IMR-90 (cell line): ENCODE measurements at regions not wholly inside any gene's neighbourhood (a gene's known extent, or its start where the extent isn't known, plus 50 kb on each side); places are given as distances from the start of the nearest gene placed in this dataset.

Experiments
- BHLHE40 ChIP-seq: fragments of 150-350 bp; IDR thresholded peaks from 2 replicates; pipeline ENCODE4 v1.6.1; 2016; ENCODE audit warnings: mild to moderate bottlenecking, low read depth, low read length
- CEBPB ChIP-seq: IDR thresholded peaks from 2 replicates; pipeline ENCODE4 v1.6.1; 2012; ENCODE audit warnings: low read depth, low read length, improper control_type of control experiment
- MAFK ChIP-seq: IDR thresholded peaks from 2 replicates; pipeline ENCODE4 v1.6.1; 2012; ENCODE audit warnings: low read depth, low read length, improper control_type of control experiment
- POLR2A ChIP-seq: IDR thresholded peaks from 2 replicates; pipeline ENCODE4 v1.6.1; 2012; ENCODE audit warnings: mild to moderate bottlenecking, low read depth, low read length
- RAD21 ChIP-seq: IDR thresholded peaks from 2 replicates; pipeline ENCODE4 v1.6.1; 2012; ENCODE audit warnings: low read length, improper control_type of control experiment
- RCOR1 ChIP-seq: IDR thresholded peaks from 2 replicates; pipeline ENCODE4 v1.6.1; 2012; ENCODE audit warnings: mild to moderate bottlenecking, low read length, improper control_type of control experiment; ENCODE audit not compliant: insufficient replicate concordance
- SMC3 ChIP-seq: fragments of 150-350 bp; IDR thresholded peaks from 2 replicates; pipeline ENCODE4 v1.6.1; 2016; ENCODE audit warnings: low read depth, mild to moderate bottlenecking, antibody characterized with exemption, low read length, moderate library complexity
- TF ChIP-seq, protein P1 (sequence below): conservative IDR thresholded peaks from 2 replicates; pipeline ENCODE4 v1.5.1; 2012; ENCODE audit warnings: mild to moderate bottlenecking, low read depth, low read length, improper control_type of control experiment
- TF ChIP-seq, protein P2 (sequence below): fragments of 150-350 bp; IDR thresholded peaks from 2 replicates; pipeline ENCODE4 v1.6.1; 2017; ENCODE audit warnings: mild to moderate bottlenecking, antibody characterized with exemption, low read length, low read depth

DNA sequence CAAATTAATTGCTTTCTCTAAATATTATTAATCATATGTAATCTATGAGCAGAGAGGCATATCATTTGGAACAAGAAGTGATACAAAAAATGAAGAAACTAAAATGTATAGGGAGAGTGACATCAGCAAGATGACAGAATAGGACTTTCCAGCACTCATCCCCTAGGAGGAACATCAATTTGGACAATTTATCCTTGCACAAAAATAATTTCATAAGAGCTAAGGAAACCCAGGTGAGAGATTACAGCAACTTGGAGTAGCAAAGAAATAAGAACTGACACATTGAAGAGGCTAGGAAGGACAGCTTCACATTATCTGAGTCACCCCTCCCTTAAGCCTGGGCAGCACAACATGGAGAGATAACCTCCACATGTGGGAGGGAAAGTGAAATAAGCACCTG lies 347.5 kb downstream of the MAFB start:
- TF ChIP-seq POLR2A (no peak), SMC3 (no peak), CEBPB (no peak), RAD21 (no peak), RCOR1 (no peak), MAFK (no peak), BHLHE40 (no peak)
- TF ChIP-seq, protein P1, sequence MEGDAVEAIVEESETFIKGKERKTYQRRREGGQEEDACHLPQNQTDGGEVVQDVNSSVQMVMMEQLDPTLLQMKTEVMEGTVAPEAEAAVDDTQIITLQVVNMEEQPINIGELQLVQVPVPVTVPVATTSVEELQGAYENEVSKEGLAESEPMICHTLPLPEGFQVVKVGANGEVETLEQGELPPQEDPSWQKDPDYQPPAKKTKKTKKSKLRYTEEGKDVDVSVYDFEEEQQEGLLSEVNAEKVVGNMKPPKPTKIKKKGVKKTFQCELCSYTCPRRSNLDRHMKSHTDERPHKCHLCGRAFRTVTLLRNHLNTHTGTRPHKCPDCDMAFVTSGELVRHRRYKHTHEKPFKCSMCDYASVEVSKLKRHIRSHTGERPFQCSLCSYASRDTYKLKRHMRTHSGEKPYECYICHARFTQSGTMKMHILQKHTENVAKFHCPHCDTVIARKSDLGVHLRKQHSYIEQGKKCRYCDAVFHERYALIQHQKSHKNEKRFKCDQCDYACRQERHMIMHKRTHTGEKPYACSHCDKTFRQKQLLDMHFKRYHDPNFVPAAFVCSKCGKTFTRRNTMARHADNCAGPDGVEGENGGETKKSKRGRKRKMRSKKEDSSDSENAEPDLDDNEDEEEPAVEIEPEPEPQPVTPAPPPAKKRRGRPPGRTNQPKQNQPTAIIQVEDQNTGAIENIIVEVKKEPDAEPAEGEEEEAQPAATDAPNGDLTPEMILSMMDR: no peak
- TF ChIP-seq, protein P2, sequence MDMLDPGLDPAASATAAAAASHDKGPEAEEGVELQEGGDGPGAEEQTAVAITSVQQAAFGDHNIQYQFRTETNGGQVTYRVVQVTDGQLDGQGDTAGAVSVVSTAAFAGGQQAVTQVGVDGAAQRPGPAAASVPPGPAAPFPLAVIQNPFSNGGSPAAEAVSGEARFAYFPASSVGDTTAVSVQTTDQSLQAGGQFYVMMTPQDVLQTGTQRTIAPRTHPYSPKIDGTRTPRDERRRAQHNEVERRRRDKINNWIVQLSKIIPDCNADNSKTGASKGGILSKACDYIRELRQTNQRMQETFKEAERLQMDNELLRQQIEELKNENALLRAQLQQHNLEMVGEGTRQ: no peak
